ENCODE measurements at regions not wholly inside any gene's neighbourhood (a gene's known extent, or its start where the extent isn't known, plus 50 kb on each side); places are given as distances from the start of the nearest gene placed in this dataset.

- ATAC-seq, result no peak
- no peak for TF ChIP-seq RARB (CRISPR knock-in tag; IDR thresholded peaks at IDR 0.05)
- TF ChIP-seq, protein P1, sequence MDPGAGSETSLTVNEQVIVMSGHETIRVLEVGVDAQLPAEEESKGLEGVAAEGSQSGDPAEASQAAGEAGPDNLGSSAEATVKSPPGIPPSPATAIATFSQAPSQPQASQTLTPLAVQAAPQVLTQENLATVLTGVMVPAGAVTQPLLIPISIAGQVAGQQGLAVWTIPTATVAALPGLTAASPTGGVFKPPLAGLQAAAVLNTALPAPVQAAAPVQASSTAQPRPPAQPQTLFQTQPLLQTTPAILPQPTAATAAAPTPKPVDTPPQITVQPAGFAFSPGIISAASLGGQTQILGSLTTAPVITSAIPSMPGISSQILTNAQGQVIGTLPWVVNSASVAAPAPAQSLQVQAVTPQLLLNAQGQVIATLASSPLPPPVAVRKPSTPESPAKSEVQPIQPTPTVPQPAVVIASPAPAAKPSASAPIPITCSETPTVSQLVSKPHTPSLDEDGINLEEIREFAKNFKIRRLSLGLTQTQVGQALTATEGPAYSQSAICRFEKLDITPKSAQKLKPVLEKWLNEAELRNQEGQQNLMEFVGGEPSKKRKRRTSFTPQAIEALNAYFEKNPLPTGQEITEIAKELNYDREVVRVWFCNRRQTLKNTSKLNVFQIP (CRISPR knock-in tag; IDR thresholded peaks at IDR 0.05; ENCODE audit: borderline replicate concordance, low read depth), result no peak
- TF ChIP-seq GLIS3 (CRISPR knock-in tag; IDR thresholded peaks at IDR 0.05), result no peak
- no peak for TF ChIP-seq SNAI2 (CRISPR knock-in tag; IDR thresholded peaks at IDR 0.05)
- TF ChIP-seq TOX (CRISPR knock-in tag; IDR thresholded peaks at IDR 0.05; ENCODE audit: borderline replicate concordance), result no peak
Observed at GRCh38 chr1:18038051-18038450, 69.5 kb upstream of the IGSF21 start.

GRCh38 chr1:18039102-18039501, 68.5 kb upstream of the IGSF21 start:
- no peak for ATAC-seq
- TF ChIP-seq ESRRG (CRISPR knock-in tag; IDR thresholded peaks at IDR 0.05) (no peak), PATZ1 (CRISPR knock-in tag; IDR thresholded peaks at IDR 0.05; ENCODE audit: borderline replicate concordance) (no peak), GLIS3 (CRISPR knock-in tag; IDR thresholded peaks at IDR 0.05) (no peak), PPARA (CRISPR knock-in tag; IDR thresholded peaks at IDR 0.05; ENCODE audit: borderline replicate concordance) (no peak), OSR1 (CRISPR knock-in tag; IDR thresholded peaks at IDR 0.05) (no peak), SNAI2 (CRISPR knock-in tag; IDR thresholded peaks at IDR 0.05) (no peak), TCF4 (CRISPR knock-in tag; IDR thresholded peaks at IDR 0.05; ENCODE audit: borderline replicate concordance) (no peak), ISL1 (CRISPR knock-in tag; IDR thresholded peaks at IDR 0.05) (no peak), CSDC2 (CRISPR knock-in tag; IDR thresholded peaks at IDR 0.05) (no peak), CSRNP3 (CRISPR knock-in tag; IDR thresholded peaks at IDR 0.05) (no peak), RARB (CRISPR knock-in tag; IDR thresholded peaks at IDR 0.05) (no peak), TOX (CRISPR knock-in tag; IDR thresholded peaks at IDR 0.05; ENCODE audit: borderline replicate concordance) (no peak), ZNF565 (CRISPR knock-in tag; conservative IDR thresholded peaks at IDR 0.05; ENCODE audit: low read depth) (no peak), BACH2 (CRISPR knock-in tag; IDR thresholded peaks at IDR 0.05; ENCODE audit: borderline replicate concordance) (no peak), ZC3H10 (CRISPR knock-in tag; IDR thresholded peaks at IDR 0.05) (no peak), ZNF70 (CRISPR knock-in tag; IDR thresholded peaks at IDR 0.05) (no peak)
- TF ChIP-seq, protein P2, sequence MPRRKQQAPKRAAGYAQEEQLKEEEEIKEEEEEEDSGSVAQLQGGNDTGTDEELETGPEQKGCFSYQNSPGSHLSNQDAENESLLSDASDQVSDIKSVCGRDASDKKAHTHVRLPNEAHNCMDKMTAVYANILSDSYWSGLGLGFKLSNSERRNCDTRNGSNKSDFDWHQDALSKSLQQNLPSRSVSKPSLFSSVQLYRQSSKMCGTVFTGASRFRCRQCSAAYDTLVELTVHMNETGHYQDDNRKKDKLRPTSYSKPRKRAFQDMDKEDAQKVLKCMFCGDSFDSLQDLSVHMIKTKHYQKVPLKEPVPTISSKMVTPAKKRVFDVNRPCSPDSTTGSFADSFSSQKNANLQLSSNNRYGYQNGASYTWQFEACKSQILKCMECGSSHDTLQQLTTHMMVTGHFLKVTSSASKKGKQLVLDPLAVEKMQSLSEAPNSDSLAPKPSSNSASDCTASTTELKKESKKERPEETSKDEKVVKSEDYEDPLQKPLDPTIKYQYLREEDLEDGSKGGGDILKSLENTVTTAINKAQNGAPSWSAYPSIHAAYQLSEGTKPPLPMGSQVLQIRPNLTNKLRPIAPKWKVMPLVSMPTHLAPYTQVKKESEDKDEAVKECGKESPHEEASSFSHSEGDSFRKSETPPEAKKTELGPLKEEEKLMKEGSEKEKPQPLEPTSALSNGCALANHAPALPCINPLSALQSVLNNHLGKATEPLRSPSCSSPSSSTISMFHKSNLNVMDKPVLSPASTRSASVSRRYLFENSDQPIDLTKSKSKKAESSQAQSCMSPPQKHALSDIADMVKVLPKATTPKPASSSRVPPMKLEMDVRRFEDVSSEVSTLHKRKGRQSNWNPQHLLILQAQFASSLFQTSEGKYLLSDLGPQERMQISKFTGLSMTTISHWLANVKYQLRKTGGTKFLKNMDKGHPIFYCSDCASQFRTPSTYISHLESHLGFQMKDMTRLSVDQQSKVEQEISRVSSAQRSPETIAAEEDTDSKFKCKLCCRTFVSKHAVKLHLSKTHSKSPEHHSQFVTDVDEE (CRISPR knock-in tag; IDR thresholded peaks at IDR 0.05), result no peak
- TF ChIP-seq, protein P3, sequence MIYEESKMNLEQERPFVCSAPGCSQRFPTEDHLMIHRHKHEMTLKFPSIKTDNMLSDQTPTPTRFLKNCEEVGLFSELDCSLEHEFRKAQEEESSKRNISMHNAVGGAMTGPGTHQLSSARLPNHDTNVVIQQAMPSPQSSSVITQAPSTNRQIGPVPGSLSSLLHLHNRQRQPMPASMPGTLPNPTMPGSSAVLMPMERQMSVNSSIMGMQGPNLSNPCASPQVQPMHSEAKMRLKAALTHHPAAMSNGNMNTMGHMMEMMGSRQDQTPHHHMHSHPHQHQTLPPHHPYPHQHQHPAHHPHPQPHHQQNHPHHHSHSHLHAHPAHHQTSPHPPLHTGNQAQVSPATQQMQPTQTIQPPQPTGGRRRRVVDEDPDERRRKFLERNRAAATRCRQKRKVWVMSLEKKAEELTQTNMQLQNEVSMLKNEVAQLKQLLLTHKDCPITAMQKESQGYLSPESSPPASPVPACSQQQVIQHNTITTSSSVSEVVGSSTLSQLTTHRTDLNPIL (CRISPR knock-in tag; IDR thresholded peaks at IDR 0.05; ENCODE audit: low read depth), result no peak
- TF ChIP-seq, protein P1 (CRISPR knock-in tag; IDR thresholded peaks at IDR 0.05; ENCODE audit: borderline replicate concordance, low read depth), result no peak

GRCh38 chr1:18041102-18041501, 66.5 kb upstream of the IGSF21 start:
- ATAC-seq, result no peak
- TF ChIP-seq TCF4 (CRISPR knock-in tag; IDR thresholded peaks at IDR 0.05; ENCODE audit: borderline replicate concordance) (no peak), PPARA (CRISPR knock-in tag; IDR thresholded peaks at IDR 0.05; ENCODE audit: borderline replicate concordance) (no peak)
